Endothelial cell of umbilical vein (primary cell): ENCODE measurements at regions not wholly inside any gene's neighbourhood (a gene's known extent, or its start where the extent isn't known, plus 50 kb on each side); places are given as distances from the start of the nearest gene placed in this dataset.

ENCODE experiments used
- BruUV-seq: library from RNA; stranded (reverse); fragments of 400-500 nt; replicated peaks from 2 replicates; lab custom pipeline; 2021; lab: Mats Ljungman, UMichigan
- CTCF ChIA-PET: fragments of 300-600, 350-600 bp; sonication (Branson Sonifier 250); formaldehyde crosslinking; loops from one replicate; lab custom pipeline; 2021; ENCODE audit warnings: antibody characterized with exemption, inconsistent platforms; lab: Charles Lee
- POLR2A ChIA-PET: fragments of 300-600, 350-600 bp; sonication (Branson Sonifier 250); formaldehyde crosslinking; loops from one replicate; lab custom pipeline; 2021; ENCODE audit warnings: antibody characterized with exemption, inconsistent platforms; lab: Charles Lee
- DNase-seq: peaks from one replicate; pipeline ENCODE4 v3.0.0-alpha.2; 2011; ENCODE audit warnings: low read depth, low spot score
- FAIRE-seq: peaks from 2 replicates; lab custom pipeline; 2011; peaks lifted over from hg19 to GRCh38; lab: Jason Lieb, UNC
- H2AFZ ChIP-seq: 2 replicates; pipeline ENCODE4 v1.6.0; 2012; ENCODE audit warnings: low read depth, low read length, control low read depth, inconsistent platforms
- H3K27ac ChIP-seq: 2 replicates; pipeline ENCODE4 v1.5.1; 2011; ENCODE audit warnings: low read depth, mild to moderate bottlenecking, control low read depth, low read length, moderate library complexity; ENCODE audit not compliant: insufficient read depth
- H3K27me3 ChIP-seq, 2 experiments: 2 replicates each; pipeline versions ENCODE4 v1.6.0 to v1.6.1; 2011; ENCODE audit warnings: low read length in 2 of 2, mixed read lengths in 1 of 2; ENCODE audit not compliant: control insufficient read depth in 2 of 2, insufficient read depth in 2 of 2
- H3K36me3 ChIP-seq, 2 experiments: 2 replicates in 1 of 2; 3 replicates in 1 of 2; pipeline ENCODE4 v1.5.1; 2011; ENCODE audit warnings: low read length in 2 of 2, mild to moderate bottlenecking in 1 of 2, moderate library complexity in 1 of 2; ENCODE audit not compliant: control insufficient read depth in 2 of 2, insufficient read depth in 2 of 2; ENCODE audit errors: extremely low read depth in 1 of 2
- H3K4me1 ChIP-seq: 3 replicates; pipeline ENCODE4 v1.5.1; 2011; ENCODE audit warnings: mild to moderate bottlenecking, low read length; ENCODE audit not compliant: control insufficient read depth, insufficient read depth; ENCODE audit errors: extremely low read depth
- H3K4me2 ChIP-seq: 2 replicates; pipeline ENCODE4 v1.6.1; 2011; ENCODE audit warnings: low read length, control low read depth, mixed read lengths; ENCODE audit not compliant: insufficient read depth
- H3K4me3 ChIP-seq, 3 experiments: fragments of 200-600 bp in 1 of 3; sonication (generic), shearing (Covaris generic) in 1 of 3; replicated peaks in 1 of 3; 2 replicates each; pipeline ENCODE4 v1.5.1; 2011 to 2016; ENCODE audit warnings: control low read depth in 3 of 3, low read length in 3 of 3, mild to moderate bottlenecking in 2 of 3, inconsistent platforms in 1 of 3, low read depth in 1 of 3, moderate library complexity in 1 of 3; ENCODE audit not compliant: insufficient read depth in 1 of 3
- H3K79me2 ChIP-seq: 2 replicates; pipeline ENCODE4 v1.6.0; 2012; ENCODE audit warnings: low read length, inconsistent platforms; ENCODE audit not compliant: control insufficient read depth, insufficient read depth
- H3K9ac ChIP-seq: replicated peaks from 2 replicates; pipeline ENCODE3; 2011; ENCODE audit warnings: low read length, control low read depth; ENCODE audit not compliant: insufficient read depth; ENCODE audit errors: extremely low read depth
- H3K9me1 ChIP-seq: replicated peaks from 3 replicates; pipeline ENCODE4 v1.6.0; 2011; ENCODE audit warnings: mild to moderate bottlenecking, low read length; ENCODE audit not compliant: control insufficient read depth, insufficient read depth; ENCODE audit errors: extremely low read depth
- H3K9me3 ChIP-seq: replicated peaks from 2 replicates; pipeline ENCODE4 v1.5.1; 2012; ENCODE audit warnings: low read length, inconsistent platforms; ENCODE audit not compliant: control insufficient read depth, insufficient read depth
- H4K20me1 ChIP-seq: replicated peaks from 2 replicates; pipeline ENCODE3; 2011; ENCODE audit warnings: mild to moderate bottlenecking, low read length; ENCODE audit not compliant: control insufficient read depth, insufficient read depth; ENCODE audit errors: extremely low read depth
- EZH2 ChIP-seq: IDR thresholded peaks from 2 replicates; pipeline ENCODE4 v1.6.1; 2012; ENCODE audit warnings: borderline replicate concordance, low read depth, mild to moderate bottlenecking, moderate library complexity, low read length, inconsistent platforms; ENCODE audit not compliant: severe bottlenecking
- FOS ChIP-seq: IDR thresholded peaks from 2 replicates; pipeline ENCODE4 v1.6.1; 2011; ENCODE audit warnings: mild to moderate bottlenecking, low read length, moderate library complexity, borderline replicate concordance; ENCODE audit not compliant: insufficient read depth
- GATA2 ChIP-seq: IDR thresholded peaks from 2 replicates; pipeline ENCODE4 v1.7.0; 2011; ENCODE audit warnings: low read depth, mild to moderate bottlenecking, moderate library complexity, mixed read lengths, low read length; ENCODE audit not compliant: insufficient read length, insufficient read depth
- JUN ChIP-seq: IDR thresholded peaks from 2 replicates; pipeline ENCODE4 v1.6.1; 2011; ENCODE audit warnings: borderline replicate concordance, low read depth; ENCODE audit not compliant: insufficient read length, insufficient read depth
- MYC ChIP-seq: IDR thresholded peaks from one replicate; pipeline ENCODE4 v1.6.1; 2011; ENCODE audit warnings: mild to moderate bottlenecking, low read depth, low read length
- POLR2A ChIP-seq: IDR thresholded peaks from 2 replicates; pipeline ENCODE4 v1.6.1; 2012; ENCODE audit warnings: low read depth, mild to moderate bottlenecking, control low read depth, low read length
- POLR2AphosphoS5 ChIP-seq: IDR thresholded peaks from 2 replicates; pipeline ENCODE4 v1.6.1; 2012; ENCODE audit warnings: low read depth, mild to moderate bottlenecking, control low read depth, low read length, moderate library complexity; ENCODE audit not compliant: insufficient read depth
- dilution Hi-C: fragments of 300-500 bp; cut with MboI; formaldehyde crosslinking; loops from one replicate; pipeline ENCODE4 v1.15.0; 2019; ENCODE audit warnings: low sequenced_read_pairs; ENCODE audit not compliant: extremely low pct_ligation_motif_present
- intact Hi-C: fragments of 100-400 bp; cut with micrococcal nuclease; formaldehyde crosslinking; loops from one replicate; pipeline ENCODE4 v1.10.0; 2022
- TF ChIP-seq, protein P1 (sequence below): IDR thresholded peaks from 2 replicates; pipeline ENCODE4 v1.6.1; 2011; ENCODE audit not compliant: insufficient read depth, insufficient read length
- TF ChIP-seq, protein P2 (sequence below), 2 donors: IDR thresholded peaks; 1 replicate in 1 of 2; 2 replicates in 1 of 2; pipeline ENCODE4 v1.5.1; 2011; ENCODE audit warnings: low read length in 2 of 2, mild to moderate bottlenecking in 2 of 2, moderate library complexity in 2 of 2, control low read depth in 1 of 2, inconsistent platforms in 1 of 2, low read depth in 1 of 2; ENCODE audit not compliant: insufficient read depth in 1 of 2; ENCODE audit errors: extremely low read depth in 1 of 2

GRCh38 chr1:41983451-41983850 is 64.7 kb upstream of the HIVEP3 start:
- no peaks in the 10 kb centered on the region for H3K36me3 ChIP-seq
- H3K4me2 ChIP-seq = no peak overlapping the region
- no peak overlapping the region for H3K9ac ChIP-seq
- no peaks in the 10 kb centered on the region for H3K79me2 ChIP-seq
- ChIA-PET POLR2A (no interaction called here), CTCF (no interaction called here)
- dilution Hi-C loops = no loop called here
- no TSS peak for BruUV-seq
- no peak for FAIRE-seq
- H3K4me1 ChIP-seq = no peaks in the 10 kb centered on the region
- no peak for DNase-seq
- intact Hi-C loops = no loop called here
- no peak overlapping the region for H2AFZ ChIP-seq
- no peak overlapping the region for H3K4me3 ChIP-seq
- no peaks in the 10 kb centered on the region for H4K20me1 ChIP-seq
- no peak for TF ChIP-seq EZH2
- no peak for TF ChIP-seq POLR2AphosphoS5
- TF ChIP-seq JUN = no peak
- TF ChIP-seq GATA2 = no peak
- TF ChIP-seq MYC = no peak
- TF ChIP-seq, protein P1, sequence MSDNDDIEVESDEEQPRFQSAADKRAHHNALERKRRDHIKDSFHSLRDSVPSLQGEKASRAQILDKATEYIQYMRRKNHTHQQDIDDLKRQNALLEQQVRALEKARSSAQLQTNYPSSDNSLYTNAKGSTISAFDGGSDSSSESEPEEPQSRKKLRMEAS = no peak
- TF ChIP-seq FOS = no peak
- TF ChIP-seq, protein P2, sequence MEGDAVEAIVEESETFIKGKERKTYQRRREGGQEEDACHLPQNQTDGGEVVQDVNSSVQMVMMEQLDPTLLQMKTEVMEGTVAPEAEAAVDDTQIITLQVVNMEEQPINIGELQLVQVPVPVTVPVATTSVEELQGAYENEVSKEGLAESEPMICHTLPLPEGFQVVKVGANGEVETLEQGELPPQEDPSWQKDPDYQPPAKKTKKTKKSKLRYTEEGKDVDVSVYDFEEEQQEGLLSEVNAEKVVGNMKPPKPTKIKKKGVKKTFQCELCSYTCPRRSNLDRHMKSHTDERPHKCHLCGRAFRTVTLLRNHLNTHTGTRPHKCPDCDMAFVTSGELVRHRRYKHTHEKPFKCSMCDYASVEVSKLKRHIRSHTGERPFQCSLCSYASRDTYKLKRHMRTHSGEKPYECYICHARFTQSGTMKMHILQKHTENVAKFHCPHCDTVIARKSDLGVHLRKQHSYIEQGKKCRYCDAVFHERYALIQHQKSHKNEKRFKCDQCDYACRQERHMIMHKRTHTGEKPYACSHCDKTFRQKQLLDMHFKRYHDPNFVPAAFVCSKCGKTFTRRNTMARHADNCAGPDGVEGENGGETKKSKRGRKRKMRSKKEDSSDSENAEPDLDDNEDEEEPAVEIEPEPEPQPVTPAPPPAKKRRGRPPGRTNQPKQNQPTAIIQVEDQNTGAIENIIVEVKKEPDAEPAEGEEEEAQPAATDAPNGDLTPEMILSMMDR (IDR thresholded peaks at IDR 0.05; ENCODE audit: extremely low read depth in 1 of 2, insufficient read depth in 1 of 2, low read depth in 1 of 2, low read length in 2 of 2) = no peak
- TF ChIP-seq POLR2A = no peak
- no peaks in the 10 kb centered on the region for H3K27me3 ChIP-seq
- no peaks in the 10 kb centered on the region for H3K9me1 ChIP-seq
- H3K9me3 ChIP-seq = no peaks in the 10 kb centered on the region
- no peak overlapping the region for H3K27ac ChIP-seq
